ENCODE measurements at regions not wholly inside any gene's neighbourhood (a gene's known extent, or its start where the extent isn't known, plus 50 kb on each side); places are given as distances from the start of the nearest gene placed in this dataset.

- H3K36me3 ChIP-seq (ENCODE audit: insufficient read depth), result no peaks in the 10 kb centered on the region
- no peaks in the 10 kb centered on the region for H3K79me2 ChIP-seq (ENCODE audit: insufficient read depth, low read depth)
- H3K27ac ChIP-seq, result no peak overlapping the region
- no peak overlapping the region for H2AFZ ChIP-seq (ENCODE audit: low read depth)
- TF ChIP-seq CTCF (conservative IDR thresholded peaks at IDR 0.05; ENCODE audit: low read depth, low read length), result no peak
- H3K4me2 ChIP-seq, result no peak overlapping the region
- no peaks in the 10 kb centered on the region for H3K27me3 ChIP-seq (ENCODE audit: insufficient read depth, low read depth)
- H3K9ac ChIP-seq, result no peak overlapping the region
- no peaks in the 10 kb centered on the region for H4K20me1 ChIP-seq (ENCODE audit: insufficient read depth)
- H3K4me3 ChIP-seq (IDR thresholded peaks at IDR 0.05; ENCODE audit: insufficient read depth, low read depth, low read length), result no peak overlapping the region
- H3K4me1 ChIP-seq (ENCODE audit: low read depth, poor library complexity, severe bottlenecking), result no peaks in the 10 kb centered on the region
These were observed 49.6 kb upstream of the CCNG1 start for GRCh38 chr5:163387589-163388343.
